IMR-90 (cell line): ENCODE measurements at regions not wholly inside any gene's neighbourhood (a gene's known extent, or its start where the extent isn't known, plus 50 kb on each side); places are given as distances from the start of the nearest gene placed in this dataset.
"Not testable (repeated sequence)": the region's sequence is repeated elsewhere in the genome, so short reads cannot be mapped to it uniquely, and the experiment has no call there.

ENCODE experiments used
- ATAC-seq: fragments of 200-7000 bp; cut with Tn5 transposase; 2 replicates; pipeline ENCODE4 v1.9.1; 2020; ENCODE audit warnings: low read depth, mild to moderate bottlenecking, moderate library complexity
- BruUV-seq: library from RNA; stranded (reverse); fragments of 400-500 nt; replicated peaks from 2 replicates; lab custom pipeline; 2021; lab: Mats Ljungman, UMichigan
- CTCF ChIA-PET: fragments of 300-600 bp; formaldehyde crosslinking; extraction: SDS; loops from one replicate; lab custom pipeline; 2021; ENCODE audit warnings: antibody characterized with exemption; lab: Yijun Ruan, JAX
- POLR2A ChIA-PET: fragments of 300-600 bp; sonication (Branson Sonifier 250); formaldehyde crosslinking; loops from one replicate; lab custom pipeline; 2022; ENCODE audit warnings: antibody characterized with exemption; ENCODE audit not compliant: unreplicated experiment; lab: Charles Lee
- DNase-seq: peaks from one replicate; pipeline ENCODE4 v3.0.0; 2013
- H2AFZ ChIP-seq: replicated peaks from 2 replicates; pipeline ENCODE3; 2013; ENCODE audit warnings: low read length, mild to moderate bottlenecking; ENCODE audit not compliant: poor library complexity
- H2AK5ac ChIP-seq: 2 replicates; pipeline ENCODE4 v1.6.1; 2013; ENCODE audit warnings: low read depth, low read length, inconsistent platforms
- H2AK9ac ChIP-seq: replicated peaks from 2 replicates; pipeline ENCODE3; 2013; ENCODE audit warnings: mild to moderate bottlenecking, low read depth, low read length, moderate library complexity; ENCODE audit not compliant: poor library complexity
- H2BK120ac ChIP-seq: 2 replicates; pipeline ENCODE4 v1.6.1; 2013; ENCODE audit warnings: low read depth, low read length, inconsistent platforms
- H2BK15ac ChIP-seq: 3 replicates; pipeline ENCODE4 v1.6.1; 2013; ENCODE audit warnings: low read depth, low read length, inconsistent platforms
- H2BK20ac ChIP-seq: 2 replicates; pipeline ENCODE4 v1.6.1; 2013; ENCODE audit warnings: low read depth, mild to moderate bottlenecking, inconsistent platforms, low read length, moderate library complexity
- H2BK5ac ChIP-seq: 2 replicates; pipeline ENCODE4 v1.6.1; 2013; ENCODE audit warnings: mild to moderate bottlenecking, low read depth, low read length, inconsistent platforms; ENCODE audit not compliant: poor library complexity, severe bottlenecking
- H3K14ac ChIP-seq: replicated peaks from 2 replicates; pipeline ENCODE4 v1.6.1; 2013; ENCODE audit warnings: low read depth, low read length, inconsistent platforms
- H3K18ac ChIP-seq: 2 replicates; pipeline ENCODE4 v1.6.1; 2013; ENCODE audit warnings: low read depth, low read length, control low read depth
- H3K23ac ChIP-seq: 2 replicates; pipeline ENCODE4 v1.6.1; 2013; ENCODE audit warnings: low read depth, low read length, inconsistent platforms
- H3K27ac ChIP-seq: 2 replicates; pipeline ENCODE4 v1.5.1; 2013; ENCODE audit warnings: mild to moderate bottlenecking, control low read depth, low read length; ENCODE audit not compliant: insufficient read depth
- H3K27me3 ChIP-seq: 2 replicates; pipeline ENCODE4 v1.6.1; 2013; ENCODE audit warnings: low read length; ENCODE audit not compliant: control insufficient read depth, insufficient read depth
- H3K36me3 ChIP-seq: 2 replicates; pipeline ENCODE4 v1.6.1; 2013; ENCODE audit warnings: low read length, mixed read lengths; ENCODE audit not compliant: control insufficient read depth, insufficient read depth
- H3K4ac ChIP-seq: 2 replicates; pipeline ENCODE4 v1.6.1; 2013; ENCODE audit warnings: low read depth, low read length, inconsistent platforms
- H3K4me1 ChIP-seq: 2 replicates; pipeline ENCODE4 v1.6.1; 2013; ENCODE audit warnings: low read length, mixed read lengths; ENCODE audit not compliant: control insufficient read depth, insufficient read depth
- H3K4me2 ChIP-seq: 2 replicates; pipeline ENCODE4 v1.6.1; 2013; ENCODE audit warnings: low read depth, mild to moderate bottlenecking, control low read depth, low read length, moderate library complexity
- H3K4me3 ChIP-seq: 2 replicates; pipeline ENCODE4 v1.5.1; 2013; ENCODE audit warnings: low read depth, mild to moderate bottlenecking, control low read depth, low read length, moderate library complexity; ENCODE audit not compliant: insufficient read depth
- H3K56ac ChIP-seq: 2 replicates; pipeline ENCODE4 v1.6.1; 2013; ENCODE audit warnings: low read length, inconsistent platforms; ENCODE audit not compliant: insufficient read depth; ENCODE audit errors: extremely low read depth
- H3K79me1 ChIP-seq, 2 experiments: 2 replicates each; pipeline ENCODE4 v1.6.1; 2013; ENCODE audit warnings: low read length in 2 of 2, inconsistent platforms in 1 of 2, low read depth in 1 of 2
- H3K9ac ChIP-seq: 2 replicates; pipeline ENCODE4 v1.6.1; 2013; ENCODE audit warnings: low read depth, low read length, control low read depth
- H3K9me1 ChIP-seq: 2 replicates; pipeline ENCODE4 v1.6.1; 2013; ENCODE audit warnings: low read length, inconsistent platforms; ENCODE audit not compliant: insufficient read depth
- H3K9me3 ChIP-seq: 2 replicates; pipeline ENCODE4 v1.6.1; 2013; ENCODE audit warnings: low read length; ENCODE audit not compliant: control insufficient read depth, insufficient read depth
- H4K20me1 ChIP-seq: 2 replicates; pipeline ENCODE4 v1.6.1; 2013; ENCODE audit warnings: low read length, inconsistent platforms; ENCODE audit not compliant: insufficient read depth
- H4K5ac ChIP-seq: 2 replicates; pipeline ENCODE4 v1.6.1; 2013; ENCODE audit warnings: mild to moderate bottlenecking, low read depth, low read length, control low read depth
- H4K8ac ChIP-seq, 2 experiments: 2 replicates each; pipeline ENCODE4 v1.6.1; 2013; ENCODE audit warnings: low read depth in 2 of 2, low read length in 2 of 2, control low read depth in 1 of 2, inconsistent platforms in 1 of 2
- H4K91ac ChIP-seq: 2 replicates; pipeline ENCODE4 v1.6.1; 2013; ENCODE audit warnings: low read depth, low read length, inconsistent platforms; ENCODE audit not compliant: insufficient read depth
- CHD1 ChIP-seq: IDR thresholded peaks from 2 replicates; pipeline ENCODE4 v1.6.1; 2012; ENCODE audit warnings: low read depth, low read length, improper control_type of control experiment
- WGBS, 2 experiments: methylation state at CpG; one replicate each; pipeline versions ENCODE4 v1.1.5 to v1.1.7; 2013; ENCODE audit warnings: missing lambda C conversion rate in 2 of 2; ENCODE audit not compliant: insufficient read length in 1 of 2; ENCODE audit errors: extremely low coverage in 2 of 2; 5-methylcytosine and 5-hydroxymethylcytosine counted together
- dilution Hi-C: fragments of 300-500 bp; cut with HindIII; formaldehyde crosslinking; loops from one replicate; pipeline ENCODE4 v1.14.3; 2018; ENCODE audit warnings: low sequenced_read_pairs; ENCODE audit not compliant: unreplicated experiment
- in situ Hi-C: fragments of 300-500 bp; cut with MboI; formaldehyde crosslinking; loops from 3 replicates; pipeline ENCODE4 v1.14.3; 2019; ENCODE audit warnings: low sequenced_read_pairs, inconsistent platforms, mixed read lengths
- intact Hi-C: fragments of 100-400 bp; cut with micrococcal nuclease; formaldehyde crosslinking; loops from 2 replicates; pipeline ENCODE4 v1.10.0; 2022

DNA sequence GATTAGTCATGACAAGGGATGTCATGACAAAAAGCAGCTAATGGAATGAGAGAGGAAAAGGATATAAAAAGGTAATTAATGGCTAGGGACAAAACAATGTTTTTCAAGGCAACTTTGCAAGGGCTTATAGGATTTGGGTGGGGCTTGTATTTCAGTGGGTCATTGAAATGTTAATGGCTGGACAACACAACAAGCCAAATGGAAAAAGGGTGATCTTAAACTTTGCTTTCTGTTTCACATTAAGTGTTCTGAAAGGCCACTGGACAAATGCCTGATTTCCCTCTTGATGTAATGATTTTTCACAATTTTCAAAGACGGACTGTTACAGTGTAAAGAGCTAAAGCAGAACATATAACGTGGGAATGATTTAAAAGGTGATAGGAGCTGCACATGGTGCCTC lies 345.0 kb downstream of the TUSC7 start:
- Histone ChIP-seq H4K20me1 (no peaks in the 10 kb centered on the region), H4K5ac (no peak overlapping the region), H3K23ac (no peak overlapping the region), H2BK120ac (no peak overlapping the region), H3K9ac (no peak overlapping the region), H3K9me1 (no peaks in the 10 kb centered on the region), H2AK9ac (no peak overlapping the region), H3K14ac (no peak overlapping the region), H3K4me1 (no peaks in the 10 kb centered on the region), H3K4ac (no peak overlapping the region), H3K27me3 (no peaks in the 10 kb centered on the region), H2BK15ac (no peak overlapping the region), H2AK5ac (no peak overlapping the region), H3K9me3 (no peaks in the 10 kb centered on the region), H4K91ac (no peak overlapping the region), H3K79me1 (no peaks in the 10 kb centered on the region), H3K56ac (no peak overlapping the region), H3K4me2 (no peak overlapping the region), H3K36me3 (no peaks in the 10 kb centered on the region), H3K4me3 (no peak overlapping the region), H2BK20ac (no peak overlapping the region), H2BK5ac (no peak overlapping the region), H4K8ac (no peak overlapping the region), H2AFZ (no peak overlapping the region), H3K27ac (no peak overlapping the region), H3K18ac (no peak overlapping the region)
- no TSS peak for BruUV-seq
- DNase-seq, result no peak
- WGBS, 2 experiments, result no CpG with 5 or more reads among the region's 2 CpGs
- no peak for TF ChIP-seq CHD1
- in situ Hi-C loops, result no loop called here
- no peak for ATAC-seq
- dilution Hi-C loops, result no loop called here
- intact Hi-C loops, result no loop called here
- POLR2A ChIA-PET, result no interaction called here
- CTCF ChIA-PET, result no interaction called here

DNA sequence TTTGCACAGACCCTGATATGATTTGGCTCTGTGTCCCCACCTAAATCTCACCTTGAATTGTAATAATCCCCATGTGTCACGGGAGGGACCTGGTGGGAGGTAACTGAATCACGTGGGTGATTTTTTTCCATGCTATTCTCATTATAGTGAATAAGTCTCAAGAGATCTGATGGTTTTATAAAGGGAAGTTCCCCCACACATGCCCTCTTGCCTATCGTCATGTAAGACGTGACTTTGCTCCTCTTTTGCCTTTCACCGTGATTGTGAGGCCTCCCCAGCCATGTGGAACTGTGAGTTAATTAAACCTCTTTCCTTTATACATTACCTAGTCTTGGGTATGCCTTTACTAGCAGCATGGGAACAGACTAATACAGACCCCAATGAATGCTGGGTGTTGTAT lies 347.4 kb downstream of the TUSC7 start:
- H3K23ac ChIP-seq, ATAC-seq, POLR2A ChIA-PET, H3K36me3 ChIP-seq, DNase-seq, H2AFZ ChIP-seq, H2BK5ac ChIP-seq, BruUV-seq, H2AK9ac ChIP-seq, H3K27ac ChIP-seq, H3K9me1 ChIP-seq, in situ Hi-C loops, H2BK15ac ChIP-seq, H3K9me3 ChIP-seq, H4K8ac ChIP-seq, CTCF ChIA-PET, dilution Hi-C loops, H3K4me1 ChIP-seq, H3K4me3 ChIP-seq, H3K79me1 ChIP-seq, H2AK5ac ChIP-seq, H3K4ac ChIP-seq, H4K5ac ChIP-seq, H3K14ac ChIP-seq, H3K27me3 ChIP-seq, H3K56ac ChIP-seq, H3K9ac ChIP-seq, H2BK120ac ChIP-seq, H3K18ac ChIP-seq, H4K20me1 ChIP-seq, H2BK20ac ChIP-seq, H3K4me2 ChIP-seq, H4K91ac ChIP-seq: not testable (repeated sequence)
- WGBS, 2 experiments, result no CpG with 5 or more reads among the region's 5 CpGs
- intact Hi-C loops, result loop anchor here (5.0 kb wide), 1 partner anchor 195 kb away; no protein-coding TSS in a partner anchor
